HG02943 (cell line): ENCODE measurements at regions not wholly inside any gene's neighbourhood (a gene's known extent, or its start where the extent isn't known, plus 50 kb on each side); places are given as distances from the start of the nearest gene placed in this dataset.

Experiments
- ATAC-seq: cut with Tn5 transposase; IDR thresholded peaks from one replicate; pipeline ENCODE4 v1.9.1; 2021; ENCODE audit warnings: mild to moderate bottlenecking, low read depth, moderate library complexity; ENCODE audit not compliant: unreplicated experiment

DNA sequence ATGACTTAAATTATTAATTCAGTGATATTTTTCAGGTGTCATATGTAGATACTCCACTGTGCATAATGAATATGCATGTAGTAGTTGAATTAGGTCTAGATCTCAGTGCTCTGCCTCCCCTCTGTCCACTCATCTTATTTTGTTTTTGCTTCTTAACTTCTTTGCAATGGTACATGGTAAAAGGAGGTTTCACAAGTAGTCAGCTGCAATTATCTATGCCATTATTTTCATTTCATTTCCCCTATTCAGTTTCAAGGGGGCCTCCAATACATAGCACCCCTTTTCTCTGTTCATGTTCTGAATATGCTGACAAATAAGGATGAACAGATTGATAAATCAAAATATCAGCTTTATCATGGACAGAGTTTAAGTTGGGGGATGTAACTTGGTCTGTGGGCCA lies 511.6 kb upstream of the ZNF608 start:
- no peak for ATAC-seq

DNA sequence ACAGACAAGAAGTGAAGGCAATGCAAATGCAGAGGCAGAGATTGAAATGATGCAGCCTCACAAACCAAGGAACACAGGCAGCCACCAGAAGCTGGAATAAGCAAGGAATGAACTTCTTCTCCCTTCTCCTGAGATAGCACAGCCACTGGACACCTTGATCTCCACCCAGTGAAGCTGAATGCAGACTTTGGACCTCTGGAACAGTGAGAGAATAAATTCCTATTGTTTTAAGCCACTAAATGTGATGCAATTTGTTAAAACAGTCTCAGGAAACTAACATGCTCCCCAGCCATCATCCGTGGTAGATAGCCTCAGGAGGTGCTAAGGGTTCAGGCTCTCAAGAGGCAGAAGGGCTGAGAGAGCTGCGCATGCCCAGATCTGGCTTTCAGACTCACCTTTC lies 512.2 kb upstream of the ZNF608 start:
- ATAC-seq: no peak

DNA sequence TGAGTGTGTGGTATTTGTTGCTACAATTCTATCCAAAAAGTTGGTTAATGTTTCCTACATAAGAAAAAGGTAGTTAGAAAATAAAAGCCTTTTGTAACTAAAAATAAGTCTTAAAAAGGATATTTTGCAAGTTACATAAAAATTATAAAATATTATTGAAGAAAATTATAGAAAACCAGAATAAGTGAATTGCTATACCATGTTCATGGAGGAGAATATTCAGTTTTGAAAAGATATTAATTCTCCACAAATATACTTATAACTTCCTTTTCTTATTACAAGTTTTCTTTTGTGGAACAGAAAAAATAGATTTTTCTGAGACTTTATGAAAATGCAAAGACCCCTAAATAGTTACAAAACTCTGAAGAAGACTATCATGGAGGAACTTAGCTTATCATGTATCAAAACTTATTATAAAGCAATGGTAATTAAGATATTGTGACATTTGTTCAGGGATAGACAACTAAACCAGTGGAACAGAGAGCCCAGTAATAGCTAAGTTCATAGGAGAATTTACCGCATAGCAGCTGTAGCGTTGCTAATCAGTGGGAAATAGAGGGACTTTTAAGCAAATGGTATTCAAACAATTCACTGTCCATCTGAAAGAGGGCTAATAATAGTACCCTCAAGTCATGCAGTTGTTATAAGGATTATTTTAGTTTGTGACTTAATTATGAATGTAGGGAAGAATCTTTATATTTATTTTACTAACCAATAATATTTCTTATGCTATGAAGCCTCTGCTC lies 515.2 kb upstream of the ZNF608 start:
- ATAC-seq: no peak

DNA sequence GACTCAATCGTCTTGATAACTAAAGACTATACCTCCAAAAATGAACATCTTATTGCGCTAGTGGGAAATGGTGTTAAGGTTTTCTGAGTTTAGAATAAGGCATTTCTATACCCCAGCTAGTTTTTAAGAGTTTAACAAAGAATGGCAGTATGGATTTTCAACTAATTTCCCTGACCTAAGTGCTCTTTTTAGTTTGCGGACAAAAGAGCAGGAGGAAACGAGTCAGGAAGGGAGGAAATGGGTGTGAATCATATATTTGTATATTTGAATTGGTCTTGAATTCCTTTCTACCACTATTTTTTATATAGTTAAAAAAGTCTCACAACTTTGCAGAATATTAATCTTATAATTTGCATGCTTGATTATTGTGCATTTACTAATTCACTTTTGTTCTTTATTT lies 516.3 kb upstream of the ZNF608 start:
- no peak for ATAC-seq

DNA sequence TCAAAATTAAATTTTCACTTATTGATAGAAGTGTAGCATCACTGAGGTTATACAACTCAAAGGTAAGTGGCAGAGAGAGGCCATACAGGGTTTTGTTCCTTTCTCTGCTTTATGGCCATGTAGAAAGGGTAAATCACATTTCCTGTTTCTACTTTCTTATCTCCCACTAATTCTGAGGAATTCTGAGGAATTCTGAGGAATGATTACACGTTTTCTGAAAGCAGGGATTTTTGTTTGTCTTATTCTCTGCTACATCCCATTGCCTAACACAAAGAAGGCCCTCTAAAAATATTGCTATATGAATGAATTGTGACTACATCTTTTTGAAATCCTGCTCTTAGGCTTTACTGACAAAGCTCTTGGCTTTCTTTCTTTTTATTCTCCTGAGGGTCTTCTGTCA lies 516.9 kb upstream of the ZNF608 start:
- ATAC-seq: no peak

DNA sequence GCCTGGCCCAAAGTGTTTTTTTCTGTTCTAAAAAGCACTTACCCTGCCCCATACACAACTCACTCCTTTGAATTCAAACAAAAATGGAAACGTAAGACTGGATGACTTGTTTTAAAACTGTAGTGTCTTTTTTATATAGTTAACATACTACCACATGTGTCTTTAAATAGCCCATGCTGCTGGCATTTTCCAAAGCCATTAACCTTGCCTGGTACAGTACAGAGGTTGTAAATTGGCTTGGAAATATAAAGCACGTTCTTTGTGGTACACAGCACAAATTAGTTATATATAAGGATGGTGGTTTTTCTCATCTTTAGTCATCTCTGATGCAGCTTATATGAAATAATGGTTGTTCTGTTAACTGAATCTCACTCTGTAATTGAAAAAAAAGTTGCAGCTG lies 519.7 kb upstream of the ZNF608 start:
- ATAC-seq: no peak

DNA sequence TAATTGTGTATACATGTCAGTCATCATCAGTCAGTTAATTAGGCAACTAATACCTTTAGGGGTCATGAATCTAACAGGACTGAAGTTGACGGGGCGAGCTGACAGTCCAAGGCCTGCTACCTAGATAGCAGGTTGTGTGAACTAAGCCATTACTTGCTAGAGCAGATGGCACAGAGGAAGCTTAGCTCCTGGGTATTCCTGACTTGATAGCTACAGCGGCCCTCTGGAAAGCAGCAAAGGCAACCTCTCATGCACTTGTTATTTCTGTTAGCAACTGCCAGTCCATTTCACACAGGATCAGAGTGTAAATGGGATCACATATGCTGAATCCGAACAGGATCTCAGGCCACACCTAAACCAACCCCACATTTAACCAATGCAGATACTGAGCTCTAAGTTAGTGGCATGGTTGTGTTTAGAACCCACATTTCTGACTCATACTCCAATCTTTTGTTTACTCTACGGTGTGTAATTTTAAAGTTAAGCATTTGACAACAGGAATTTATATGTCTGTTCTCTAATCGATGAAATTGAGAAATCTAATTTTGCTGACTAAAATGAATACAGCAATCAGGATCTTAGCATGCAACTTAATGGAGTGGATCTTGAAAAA lies 521.3 kb upstream of the ZNF608 start:
- ATAC-seq: no peak

DNA sequence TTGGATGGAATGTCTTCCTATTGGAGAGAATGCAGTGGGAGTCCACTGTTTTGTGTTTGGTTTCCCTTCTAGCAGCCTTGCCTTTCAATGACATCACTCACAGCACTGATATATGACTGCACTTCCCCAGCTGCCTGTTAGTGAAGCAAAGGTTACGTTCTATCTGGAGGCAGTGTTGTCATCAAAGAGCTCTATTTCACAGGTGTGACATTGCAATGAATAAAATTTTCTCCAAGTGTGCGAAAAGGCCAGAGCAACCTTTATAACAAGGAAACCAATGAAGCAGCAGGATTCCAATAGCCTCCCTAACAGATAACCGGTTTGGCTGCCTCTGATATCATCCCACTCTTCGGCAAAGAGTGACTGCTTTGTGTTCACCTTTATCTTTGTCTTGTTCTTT lies 523.5 kb upstream of the ZNF608 start:
- no peak for ATAC-seq

DNA sequence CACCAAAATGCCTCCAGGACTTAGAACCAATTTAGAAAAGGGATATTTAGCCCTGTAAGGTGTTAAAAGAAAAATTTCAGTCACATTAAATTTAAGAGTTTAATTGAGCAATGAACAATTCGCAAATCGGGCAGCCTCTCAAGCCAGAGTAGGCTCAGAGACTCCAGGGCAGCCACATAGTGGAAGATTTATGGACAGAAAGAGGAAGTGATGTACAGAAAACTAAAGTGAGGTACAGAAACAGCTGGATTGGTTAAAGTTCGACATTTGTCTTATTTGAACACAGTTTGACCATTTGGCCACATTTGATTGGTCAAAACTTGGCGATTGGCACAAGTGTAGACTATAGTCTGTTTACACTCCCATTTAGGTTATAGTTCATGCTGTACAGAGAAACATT lies 525.9 kb upstream of the ZNF608 start:
- no peak for ATAC-seq

DNA sequence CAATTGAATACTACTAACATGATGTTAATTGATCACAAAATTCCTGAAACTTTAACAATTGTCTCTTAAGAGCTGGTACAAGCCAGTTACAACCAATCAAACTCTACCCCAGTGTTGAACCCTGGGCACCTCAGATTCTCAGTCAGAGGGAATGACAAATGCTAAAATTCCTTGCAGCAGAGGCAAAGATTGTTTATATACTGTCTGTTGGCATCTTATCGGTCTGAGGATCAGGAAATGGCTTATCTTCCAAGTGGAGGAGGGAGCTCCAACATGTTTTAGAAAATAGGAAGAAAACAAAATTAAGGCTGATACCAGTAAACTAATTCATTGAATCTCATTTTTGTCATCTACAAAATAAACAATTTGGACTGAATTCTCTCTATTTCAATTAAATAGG lies 527.8 kb upstream of the ZNF608 start:
- ATAC-seq: no peak

DNA sequence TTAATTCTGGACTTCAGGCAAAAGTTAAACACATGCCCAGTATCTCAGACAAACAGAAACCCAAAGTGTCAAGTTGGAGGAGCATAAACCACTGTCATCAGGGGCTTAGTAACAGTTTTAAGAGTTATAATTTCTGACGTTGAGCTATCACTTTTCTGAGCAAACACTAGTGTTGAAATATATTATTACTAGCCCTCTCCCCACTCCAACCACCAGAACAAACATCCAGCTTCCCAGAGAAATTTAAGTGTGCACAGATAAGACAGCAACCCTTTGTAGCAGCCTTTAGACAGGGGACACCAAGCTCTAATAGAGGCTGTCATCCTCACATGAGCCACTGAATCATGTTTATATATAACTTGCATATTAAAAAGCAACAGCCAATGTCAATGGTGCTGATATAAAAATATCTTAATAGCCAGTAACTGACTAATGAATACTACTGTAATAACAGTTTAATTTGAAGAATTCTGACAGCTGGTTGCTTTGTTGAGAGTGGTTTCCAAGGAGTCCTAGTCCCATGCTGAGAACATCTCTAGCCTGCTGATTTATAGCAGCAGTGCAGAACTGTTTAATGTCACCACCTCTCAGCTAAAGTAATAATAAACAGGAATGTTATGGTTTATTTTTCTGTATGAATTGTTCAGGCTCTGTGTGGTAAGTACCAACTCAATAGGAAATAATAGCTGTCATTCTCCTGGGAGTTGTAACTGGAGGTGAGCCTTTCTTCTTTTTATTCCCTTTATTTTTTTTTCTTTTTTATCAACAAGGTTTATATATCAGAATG lies 528.7 kb upstream of the ZNF608 start:
- no peak for ATAC-seq

DNA sequence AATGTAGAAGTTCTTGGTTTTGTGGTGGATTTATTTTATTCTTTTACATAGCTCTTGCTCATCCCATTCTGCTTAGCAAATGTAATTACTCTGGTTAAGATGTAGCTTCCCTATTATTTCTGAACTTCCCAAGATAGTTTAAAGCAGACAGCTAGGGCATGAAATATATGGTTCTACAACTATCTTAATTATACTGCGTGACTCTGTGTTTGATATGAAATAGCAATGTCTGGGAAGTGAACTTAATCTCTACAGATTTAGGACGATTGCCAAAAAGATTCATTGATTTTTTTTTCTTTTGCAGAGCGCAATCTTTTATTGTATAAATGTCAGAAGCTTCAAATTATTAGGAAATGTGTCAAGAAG lies 529.3 kb upstream of the ZNF608 start:
- no peak for ATAC-seq

DNA sequence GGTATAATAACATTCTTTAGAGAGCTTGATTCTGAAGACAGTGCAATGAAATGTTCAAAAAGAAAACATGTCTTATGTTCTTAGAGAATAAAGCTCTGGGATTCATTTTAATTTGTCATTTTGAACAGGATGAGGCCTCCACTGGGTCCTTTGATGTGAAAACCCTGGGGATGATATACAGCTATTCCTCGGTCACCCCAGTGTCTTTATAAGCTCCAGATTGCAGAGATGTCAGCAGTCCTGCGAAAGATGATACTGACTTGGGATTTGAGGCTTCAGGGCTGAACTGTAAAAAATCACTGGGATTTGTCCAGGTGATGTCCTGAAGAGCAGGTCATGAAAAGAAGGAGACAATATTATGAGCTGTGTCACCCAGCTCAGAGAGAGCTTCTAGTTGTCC lies 529.7 kb upstream of the ZNF608 start:
- ATAC-seq: no peak

DNA sequence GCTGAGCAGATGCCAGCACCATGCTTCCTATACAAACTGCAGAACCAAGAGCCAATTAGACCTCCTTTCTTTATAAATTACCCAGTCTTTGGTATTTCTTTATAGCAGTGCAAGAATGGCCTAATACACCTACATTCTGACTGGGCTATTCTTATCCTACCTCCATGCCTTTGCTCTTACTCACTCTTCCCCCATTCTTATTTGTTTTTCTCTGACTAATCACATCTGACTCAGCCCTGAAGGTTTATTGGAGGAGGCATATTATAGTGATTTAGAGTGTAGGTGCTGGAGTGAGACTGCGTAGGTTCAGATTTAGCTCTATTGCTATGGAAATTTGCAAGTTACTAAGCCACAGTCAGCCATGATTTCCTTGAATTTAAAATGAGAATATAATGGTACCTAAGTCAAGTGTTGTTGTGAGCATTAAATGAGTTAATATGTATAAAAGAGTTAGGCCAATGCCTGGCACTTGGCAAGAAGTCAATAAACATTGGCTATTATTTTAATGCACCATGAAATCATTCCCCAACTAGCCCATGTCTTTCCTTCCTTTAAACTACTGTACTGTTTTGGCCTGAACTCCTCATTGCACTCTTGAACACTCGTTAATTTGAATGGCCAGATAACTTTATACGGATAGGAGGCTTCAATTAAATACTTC lies 531.2 kb upstream of the ZNF608 start:
- no peak for ATAC-seq

DNA sequence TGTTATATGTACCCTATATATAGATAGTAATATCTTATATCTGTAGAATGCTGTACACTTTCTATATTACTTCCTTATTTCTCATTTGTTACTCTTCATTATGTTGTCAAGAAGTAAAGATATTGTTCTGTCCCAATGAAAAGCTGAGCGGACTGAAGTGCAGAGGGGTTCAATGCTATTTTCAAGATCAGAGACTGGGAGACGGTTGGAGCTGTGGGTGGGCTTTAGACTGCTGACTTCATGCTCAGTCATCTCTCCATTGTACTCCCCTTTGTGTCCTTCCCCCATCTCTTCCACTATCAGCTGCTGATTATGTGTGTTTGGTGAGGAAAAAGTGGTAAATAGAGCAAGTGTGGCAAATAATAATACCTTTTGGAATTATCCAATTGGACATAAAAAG lies 532.3 kb upstream of the ZNF608 start:
- ATAC-seq: no peak

DNA sequence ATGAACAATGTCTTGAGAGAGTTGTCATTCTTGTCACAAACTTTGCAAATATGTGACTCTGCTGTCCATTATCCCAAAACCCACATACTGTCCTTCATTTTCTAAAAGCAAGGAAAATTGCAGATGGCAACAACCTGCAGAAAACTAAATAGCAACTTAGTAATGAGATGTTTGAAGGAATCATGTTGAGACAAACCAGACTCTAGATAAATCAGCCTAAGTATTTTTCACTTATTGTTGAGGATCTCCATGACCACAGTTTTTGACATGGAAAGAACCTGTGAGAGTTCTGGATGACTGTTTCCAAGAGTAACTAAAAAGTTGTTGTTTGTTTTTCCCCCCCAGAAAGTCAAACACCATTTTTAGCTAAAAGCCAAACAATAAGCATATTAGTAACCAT lies 535.2 kb upstream of the ZNF608 start:
- no peak for ATAC-seq

DNA sequence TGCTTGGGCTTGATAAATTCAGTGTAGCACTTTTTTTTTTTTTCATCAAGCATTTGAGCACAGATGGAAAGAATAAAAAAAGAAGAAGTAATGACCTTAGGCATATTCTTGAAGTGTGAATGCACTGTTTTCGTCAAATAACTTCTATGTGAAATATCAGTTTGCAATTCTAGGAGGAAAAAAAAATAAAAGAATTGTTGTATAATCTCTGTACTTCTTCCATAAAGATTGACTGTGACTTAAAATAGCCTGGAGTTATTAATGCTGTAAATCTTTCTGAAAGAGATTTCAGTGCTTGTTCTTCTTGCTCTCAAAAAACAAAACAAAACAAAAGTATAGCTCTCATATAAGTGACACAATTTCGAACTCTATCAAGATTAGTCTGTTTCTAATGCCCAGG lies 536.9 kb upstream of the ZNF608 start:
- no peak for ATAC-seq

DNA sequence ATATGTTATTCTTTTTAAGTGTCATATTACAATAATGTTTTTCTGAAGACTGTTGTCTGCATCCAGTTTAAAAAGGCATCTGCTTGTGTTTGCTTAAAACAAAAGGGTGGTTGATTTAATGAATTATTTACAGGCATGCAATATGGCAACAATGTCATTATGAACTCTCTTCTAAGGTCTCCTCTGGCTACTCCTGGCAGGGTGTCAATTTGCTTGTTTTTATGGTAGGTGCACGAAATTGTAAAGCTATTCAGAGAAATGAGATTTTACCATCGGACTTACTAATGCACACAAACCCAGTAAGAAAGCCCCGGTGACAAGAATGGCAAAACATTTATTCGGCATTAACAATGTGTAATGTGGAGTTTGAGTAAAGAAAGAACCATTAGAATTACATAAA lies 539.8 kb upstream of the ZNF608 start:
- no peak for ATAC-seq

DNA sequence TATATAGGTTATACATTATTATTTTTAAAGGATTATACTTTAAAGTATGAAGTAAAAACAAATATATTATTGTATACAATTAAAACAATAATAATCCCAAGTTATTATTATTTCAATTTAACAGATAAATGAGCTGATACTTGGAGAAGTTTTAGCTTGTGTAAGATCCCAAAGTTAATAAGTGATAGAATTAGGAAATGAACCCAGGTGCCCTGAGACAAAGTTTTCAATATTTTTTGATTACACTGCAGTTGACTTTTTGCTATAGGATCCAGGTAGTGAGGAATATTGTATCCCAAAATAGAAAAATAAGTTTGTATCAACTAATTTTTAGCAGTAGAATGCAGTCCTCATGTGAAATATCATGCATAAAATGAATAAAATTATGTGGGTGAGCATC lies 543.2 kb upstream of the ZNF608 start:
- no peak for ATAC-seq

DNA sequence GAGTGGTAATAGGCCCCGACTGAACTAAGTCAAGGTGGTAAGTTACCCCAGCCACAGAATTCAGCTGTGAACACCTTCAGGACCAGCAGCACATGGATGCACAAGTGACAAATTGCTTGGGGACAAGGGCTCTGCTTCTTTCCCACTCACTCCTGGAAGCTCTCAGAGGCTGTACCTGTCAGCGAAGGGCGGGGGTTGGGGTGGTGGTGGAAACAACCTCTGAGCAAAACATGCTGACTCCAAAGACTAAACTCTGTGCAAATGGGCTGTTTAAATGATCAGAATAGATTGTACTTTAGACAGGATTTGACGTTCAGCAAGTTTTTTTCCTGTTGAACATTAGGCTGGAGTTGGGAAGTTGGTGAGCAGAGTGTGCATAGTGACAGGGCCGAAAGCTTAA lies 544.5 kb upstream of the ZNF608 start:
- no peak for ATAC-seq

DNA sequence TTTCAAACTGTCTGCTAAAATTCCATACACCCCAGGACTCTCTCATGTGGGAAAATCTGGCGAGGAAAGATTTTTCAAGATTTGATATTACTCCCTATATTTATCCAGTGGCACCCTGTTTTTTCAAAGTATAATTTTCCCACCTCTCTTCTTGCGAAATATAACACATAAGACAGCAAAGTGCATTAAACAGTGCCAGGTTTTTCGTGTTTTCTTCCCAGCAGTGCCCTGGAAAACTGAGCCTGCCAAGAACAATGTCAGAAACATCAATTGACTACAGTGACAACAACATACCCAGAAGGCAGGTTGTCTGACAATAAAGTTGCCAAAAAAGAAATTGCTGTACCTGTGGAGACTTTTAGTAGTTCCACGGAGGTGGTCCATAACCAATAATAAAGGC lies 545.0 kb upstream of the ZNF608 start:
- no peak for ATAC-seq
